ENCODE measurements at regions not wholly inside any gene's neighbourhood (a gene's known extent, or its start where the extent isn't known, plus 50 kb on each side); places are given as distances from the start of the nearest gene placed in this dataset.

GRCh38 chrX:11996810-11997209 lies 141.5 kb upstream of the FRMPD4 start:
- H3K9me3 ChIP-seq (ENCODE audit: insufficient read depth, low read depth, low read length) = no peaks in the 10 kb centered on the region
- no peaks in the 10 kb centered on the region for H3K27me3 ChIP-seq (ENCODE audit: insufficient read depth, low read length)
- no peak overlapping the region for H3K27ac ChIP-seq (ENCODE audit: low read depth, low read length)
- H3K4me1 ChIP-seq (ENCODE audit: insufficient read depth, low read length) = no peaks in the 10 kb centered on the region
- WGBS = 89% methylated on average over 2 of the region's 2 CpGs
- no peak overlapping the region for H3K9ac ChIP-seq (ENCODE audit: low read depth, low read length)
- no peak overlapping the region for H3K4me3 ChIP-seq (ENCODE audit: low read length)
- no peaks in the 10 kb centered on the region for H3K36me3 ChIP-seq (ENCODE audit: insufficient read depth, low read length)

GRCh38 chrX:11998944-11999343 lies 139.3 kb upstream of the FRMPD4 start:
- 79% methylated on average over 2 of the region's 2 CpGs for WGBS
- Histone ChIP-seq H3K27me3 (ENCODE audit: insufficient read depth, low read length) (no peaks in the 10 kb centered on the region), H3K4me3 (ENCODE audit: low read length) (no peak overlapping the region)

GRCh38 chrX:12002876-12003275 lies 135.4 kb upstream of the FRMPD4 start:
- no peaks in the 10 kb centered on the region for H3K9me3 ChIP-seq (ENCODE audit: insufficient read depth, low read depth, low read length)
- no peak overlapping the region for H3K27ac ChIP-seq (ENCODE audit: low read depth, low read length)
- H3K4me3 ChIP-seq (ENCODE audit: low read length) = no peak overlapping the region
- no peaks in the 10 kb centered on the region for H3K4me1 ChIP-seq (ENCODE audit: insufficient read depth, low read length)
- no peaks in the 10 kb centered on the region for H3K36me3 ChIP-seq (ENCODE audit: insufficient read depth, low read length)
- no peak overlapping the region for H3K9ac ChIP-seq (ENCODE audit: low read depth, low read length)
- no peaks in the 10 kb centered on the region for H3K27me3 ChIP-seq (ENCODE audit: insufficient read depth, low read length)

More at GRCh38 chrX:11998944-11999343, 139.3 kb upstream of the FRMPD4 start:
- H3K9me3 ChIP-seq (ENCODE audit: insufficient read depth, low read depth, low read length) = no peaks in the 10 kb centered on the region
- H3K36me3 ChIP-seq (ENCODE audit: insufficient read depth, low read length) = no peaks in the 10 kb centered on the region
- no peak overlapping the region for H3K9ac ChIP-seq (ENCODE audit: low read depth, low read length)
- no peaks in the 10 kb centered on the region for H3K4me1 ChIP-seq (ENCODE audit: insufficient read depth, low read length)
- no peak overlapping the region for H3K27ac ChIP-seq (ENCODE audit: low read depth, low read length)

DNA sequence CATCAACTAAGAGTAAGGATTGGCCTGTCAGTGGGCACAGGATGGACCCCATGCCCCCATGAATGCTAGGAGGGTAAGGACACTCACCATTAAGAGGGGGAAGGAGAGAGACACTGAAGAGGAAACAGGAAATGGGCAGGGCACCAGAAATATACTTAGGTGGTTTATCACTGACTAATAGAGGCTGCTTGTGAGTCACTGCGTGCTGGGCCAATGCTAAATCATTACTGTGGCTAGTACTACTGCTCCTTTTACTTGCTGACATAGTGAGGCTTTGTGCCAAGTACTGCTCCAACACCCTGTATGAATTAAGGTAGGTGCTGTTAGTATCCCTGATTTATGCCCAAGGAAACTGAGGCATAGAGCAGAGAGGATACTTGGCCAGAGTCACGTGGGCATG lies 130.4 kb upstream of the FRMPD4 start:
- Histone ChIP-seq H3K9me3 (ENCODE audit: insufficient read depth, low read depth, low read length) (no peaks in the 10 kb centered on the region), H3K4me3 (ENCODE audit: low read length) (no peak overlapping the region), H3K4me1 (ENCODE audit: insufficient read depth, low read length) (no peaks in the 10 kb centered on the region), H3K9ac (ENCODE audit: low read depth, low read length) (no peak overlapping the region), H3K36me3 (ENCODE audit: insufficient read depth, low read length) (no peaks in the 10 kb centered on the region), H3K27ac (ENCODE audit: low read depth, low read length) (no peak overlapping the region), H3K27me3 (ENCODE audit: insufficient read depth, low read length) (no peaks in the 10 kb centered on the region)
- 92% methylated on average over 2 of the region's 2 CpGs for WGBS

DNA sequence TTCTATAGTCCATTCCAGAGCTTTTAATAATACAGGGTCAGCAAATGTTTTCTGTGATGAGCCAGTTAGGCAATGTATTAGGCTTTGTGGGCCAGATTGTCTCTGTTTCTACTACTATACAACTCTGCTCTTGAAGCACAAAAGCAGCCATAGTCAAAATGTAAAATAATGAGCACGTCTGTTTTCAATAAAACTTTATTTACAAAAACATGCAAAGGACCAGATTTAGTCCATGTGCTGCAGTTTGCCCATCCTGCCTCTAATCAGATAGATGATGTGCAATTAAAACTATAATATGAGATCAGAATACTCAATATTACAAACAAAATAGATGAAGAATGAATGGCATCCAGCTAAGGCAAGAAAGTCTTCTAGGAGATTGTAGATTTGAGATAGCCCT lies 127.8 kb upstream of the FRMPD4 start:
- Histone ChIP-seq H3K9me3 (ENCODE audit: insufficient read depth, low read depth, low read length) (no peaks in the 10 kb centered on the region), H3K4me1 (ENCODE audit: insufficient read depth, low read length) (no peaks in the 10 kb centered on the region), H3K27me3 (ENCODE audit: insufficient read depth, low read length) (no peaks in the 10 kb centered on the region), H3K4me3 (ENCODE audit: low read length) (no peak overlapping the region), H3K27ac (ENCODE audit: low read depth, low read length) (no peak overlapping the region), H3K36me3 (ENCODE audit: insufficient read depth, low read length) (no peaks in the 10 kb centered on the region), H3K9ac (ENCODE audit: low read depth, low read length) (no peak overlapping the region)
- WGBS = no CpG with 5 or more reads among the region's 1 CpG

DNA sequence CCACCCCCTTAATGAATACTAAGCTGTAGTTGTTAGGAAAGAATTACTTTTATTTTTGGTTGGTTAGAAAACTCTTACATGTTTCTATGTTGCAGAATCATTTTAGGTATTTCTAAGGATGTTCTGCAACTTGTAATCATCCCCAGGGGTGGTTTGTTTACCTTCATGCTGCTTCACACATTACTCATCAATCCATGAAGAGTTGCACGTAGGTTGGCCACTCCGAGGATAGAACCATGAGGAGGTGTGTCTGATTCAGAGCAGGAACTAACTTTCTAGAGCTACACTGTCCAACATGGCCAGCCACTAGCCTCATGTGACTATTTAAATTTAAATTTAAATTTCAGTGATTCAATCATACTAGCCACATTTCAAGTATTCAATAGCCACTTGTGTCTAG lies 127.2 kb upstream of the FRMPD4 start:
- no peak overlapping the region for H3K9ac ChIP-seq (ENCODE audit: low read depth, low read length)
- H3K9me3 ChIP-seq (ENCODE audit: insufficient read depth, low read depth, low read length) = no peaks in the 10 kb centered on the region
- H3K4me3 ChIP-seq (ENCODE audit: low read length) = no peak overlapping the region
- no peaks in the 10 kb centered on the region for H3K4me1 ChIP-seq (ENCODE audit: insufficient read depth, low read length)
- 100% methylated on average over 2 of the region's 2 CpGs for WGBS
- H3K36me3 ChIP-seq (ENCODE audit: insufficient read depth, low read length) = no peaks in the 10 kb centered on the region
- no peak overlapping the region for H3K27ac ChIP-seq (ENCODE audit: low read depth, low read length)
- no peaks in the 10 kb centered on the region for H3K27me3 ChIP-seq (ENCODE audit: insufficient read depth, low read length)

DNA sequence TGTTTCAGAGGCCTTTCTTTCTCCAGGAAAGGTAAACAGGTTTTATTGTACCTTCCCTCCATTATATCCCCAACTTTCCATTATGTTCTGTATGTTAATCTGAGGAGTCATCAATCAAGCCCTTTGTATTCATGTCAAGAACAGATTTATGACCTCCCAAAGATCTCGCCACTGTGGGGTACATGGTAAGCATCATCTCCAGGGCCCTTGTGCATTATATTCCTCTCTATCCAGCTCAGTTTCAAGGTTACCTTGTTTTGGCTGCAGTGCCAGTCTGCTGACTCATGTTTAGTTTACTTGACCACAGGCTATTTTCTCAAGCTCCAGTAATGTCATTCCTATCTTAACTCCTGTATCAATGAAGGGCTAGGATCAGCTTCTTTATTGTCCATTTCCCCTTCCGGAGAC lies 125.1 kb upstream of the FRMPD4 start:
- Histone ChIP-seq H3K27me3 (ENCODE audit: insufficient read depth, low read length) (no peaks in the 10 kb centered on the region), H3K9ac (ENCODE audit: low read depth, low read length) (no peak overlapping the region), H3K36me3 (ENCODE audit: insufficient read depth, low read length) (no peaks in the 10 kb centered on the region), H3K4me1 (ENCODE audit: insufficient read depth, low read length) (no peaks in the 10 kb centered on the region), H3K4me3 (ENCODE audit: low read length) (no peak overlapping the region), H3K9me3 (ENCODE audit: insufficient read depth, low read depth, low read length) (no peaks in the 10 kb centered on the region), H3K27ac (ENCODE audit: low read depth, low read length) (no peak overlapping the region)
- 90% methylated on average over 2 of the region's 2 CpGs for WGBS

DNA sequence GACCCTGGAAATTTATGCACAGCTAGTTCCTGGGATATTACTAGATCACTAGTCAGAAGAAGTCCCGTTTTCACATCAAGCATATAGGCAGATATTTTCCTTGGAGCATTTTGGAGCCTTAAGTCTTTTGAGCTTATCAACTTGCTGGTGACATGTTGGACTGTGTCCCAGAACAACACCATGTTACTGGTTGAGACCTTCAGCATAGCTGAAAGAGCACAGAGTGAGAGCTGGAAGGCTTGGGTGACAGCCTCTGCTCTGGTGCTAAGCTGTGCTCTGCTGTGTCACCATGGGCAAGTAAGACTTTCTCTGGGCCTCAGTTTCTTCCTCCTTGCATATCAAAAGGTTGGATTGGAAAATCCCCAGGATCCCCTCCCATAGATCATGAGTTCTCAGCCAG lies 116.6 kb upstream of the FRMPD4 start:
- Histone ChIP-seq H3K36me3 (ENCODE audit: insufficient read depth, low read length) (no peaks in the 10 kb centered on the region), H3K27me3 (ENCODE audit: insufficient read depth, low read length) (no peaks in the 10 kb centered on the region), H3K9ac (ENCODE audit: low read depth, low read length) (no peak overlapping the region), H3K27ac (ENCODE audit: low read depth, low read length) (no peak overlapping the region), H3K4me3 (ENCODE audit: low read length) (no peak overlapping the region), H3K4me1 (ENCODE audit: insufficient read depth, low read length) (no peaks in the 10 kb centered on the region), H3K9me3 (ENCODE audit: insufficient read depth, low read depth, low read length) (no peaks in the 10 kb centered on the region)
- 83% methylated on average over 1 of the region's 1 CpG for WGBS

DNA sequence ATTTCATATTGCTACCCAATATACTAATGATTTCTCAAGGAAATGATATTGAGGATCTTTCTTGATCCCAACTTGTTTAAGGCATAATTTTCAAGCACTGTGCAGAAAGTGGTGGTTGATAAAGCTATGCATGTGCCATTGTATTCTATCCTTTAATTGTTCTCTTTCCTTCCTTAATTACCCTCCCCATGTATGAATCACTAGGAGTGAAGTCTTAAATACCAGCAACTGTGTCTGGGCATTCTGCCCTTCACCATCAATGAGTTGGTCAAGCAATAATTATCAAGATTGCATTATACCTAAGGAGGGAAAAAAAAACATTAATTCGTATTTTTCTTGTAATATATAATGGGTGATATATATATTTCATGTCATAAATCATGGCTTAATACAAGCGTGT lies 111.8 kb upstream of the FRMPD4 start:
- Histone ChIP-seq H3K4me3 (ENCODE audit: low read length) (no peak overlapping the region), H3K27me3 (ENCODE audit: insufficient read depth, low read length) (no peaks in the 10 kb centered on the region), H3K27ac (ENCODE audit: low read depth, low read length) (no peak overlapping the region), H3K9me3 (ENCODE audit: insufficient read depth, low read depth, low read length) (no peaks in the 10 kb centered on the region), H3K36me3 (ENCODE audit: insufficient read depth, low read length) (no peaks in the 10 kb centered on the region), H3K4me1 (ENCODE audit: insufficient read depth, low read length) (no peaks in the 10 kb centered on the region), H3K9ac (ENCODE audit: low read depth, low read length) (no peak overlapping the region)
- WGBS = 80% methylated on average over 2 of the region's 2 CpGs

DNA sequence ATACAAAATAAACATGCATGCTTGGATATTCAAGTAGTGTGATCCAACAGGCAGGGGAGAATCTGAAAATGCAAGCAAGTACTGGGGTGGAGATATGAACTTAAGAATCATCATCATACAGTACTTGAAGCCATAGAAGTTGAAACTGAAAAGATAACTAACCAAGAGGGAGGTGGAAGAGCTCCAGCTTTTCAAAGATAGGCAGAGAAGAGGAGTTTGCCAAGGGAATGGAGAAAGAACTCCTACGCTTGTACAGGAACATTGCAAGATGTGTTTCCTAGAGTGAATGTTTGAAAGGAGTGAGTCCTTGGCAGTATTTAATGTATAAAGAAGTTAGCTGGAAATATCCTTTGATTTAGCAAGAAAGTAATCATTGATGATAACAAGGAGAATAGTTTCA lies 106.2 kb upstream of the FRMPD4 start:
- Histone ChIP-seq H3K27me3 (ENCODE audit: insufficient read depth, low read length) (no peaks in the 10 kb centered on the region), H3K27ac (ENCODE audit: low read depth, low read length) (no peak overlapping the region), H3K4me1 (ENCODE audit: insufficient read depth, low read length) (no peaks in the 10 kb centered on the region), H3K9me3 (ENCODE audit: insufficient read depth, low read depth, low read length) (no peaks in the 10 kb centered on the region), H3K36me3 (ENCODE audit: insufficient read depth, low read length) (no peaks in the 10 kb centered on the region), H3K9ac (ENCODE audit: low read depth, low read length) (no peak overlapping the region), H3K4me3 (ENCODE audit: low read length) (no peak overlapping the region)
- 95% methylated on average over 1 of the region's 1 CpG for WGBS

- no peak overlapping the region for H3K9ac ChIP-seq (ENCODE audit: low read depth, low read length)
- H3K4me1 ChIP-seq (ENCODE audit: insufficient read depth, low read length) = no peaks in the 10 kb centered on the region
- no peaks in the 10 kb centered on the region for H3K9me3 ChIP-seq (ENCODE audit: insufficient read depth, low read depth, low read length)
- 91% methylated on average over 6 of the region's 6 CpGs for WGBS
- H3K27me3 ChIP-seq (ENCODE audit: insufficient read depth, low read length) = no peaks in the 10 kb centered on the region
- H3K27ac ChIP-seq (ENCODE audit: low read depth, low read length) = no peak overlapping the region
- no peak overlapping the region for H3K4me3 ChIP-seq (ENCODE audit: low read length)
- H3K36me3 ChIP-seq (ENCODE audit: insufficient read depth, low read length) = no peaks in the 10 kb centered on the region
Observed at GRCh38 chrX:12034741-12035140, 103.5 kb upstream of the FRMPD4 start.

DNA sequence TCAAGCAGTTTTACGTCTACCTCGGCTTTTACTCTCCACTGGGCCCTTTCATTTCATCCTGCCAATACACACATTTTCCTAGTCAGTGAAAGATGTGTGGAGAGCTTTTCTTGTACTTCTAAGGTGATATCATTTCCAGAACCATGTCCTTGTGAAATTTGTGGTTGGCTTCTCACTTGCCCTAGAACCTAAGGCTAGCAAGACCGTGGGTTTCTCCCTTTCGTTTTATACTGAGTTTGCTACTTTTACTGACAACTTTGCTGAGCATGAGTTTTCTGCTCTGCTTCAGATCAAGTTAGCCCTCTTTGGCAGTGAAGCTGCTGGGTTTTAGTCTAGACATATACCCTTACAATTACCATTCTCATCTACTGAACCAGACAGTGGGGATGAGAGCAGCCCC lies 95.7 kb upstream of the FRMPD4 start:
- Histone ChIP-seq H3K36me3 (ENCODE audit: insufficient read depth, low read length) (no peaks in the 10 kb centered on the region), H3K27ac (ENCODE audit: low read depth, low read length) (no peak overlapping the region), H3K4me1 (ENCODE audit: insufficient read depth, low read length) (no peaks in the 10 kb centered on the region), H3K27me3 (ENCODE audit: insufficient read depth, low read length) (no peaks in the 10 kb centered on the region), H3K9ac (ENCODE audit: low read depth, low read length) (no peak overlapping the region), H3K9me3 (ENCODE audit: insufficient read depth, low read depth, low read length) (no peaks in the 10 kb centered on the region), H3K4me3 (ENCODE audit: low read length) (no peak overlapping the region)
- 88% methylated on average over 2 of the region's 4 CpGs for whole genome bisulfite sequencing
